ENCODE measurements at regions not wholly inside any gene's neighbourhood (a gene's known extent, or its start where the extent isn't known, plus 50 kb on each side); places are given as distances from the start of the nearest gene placed in this dataset.

GRCh38 chr3:118126751-118127150 is 907.9 kb downstream of the IGSF11 start:
- TF ChIP-seq CTCF (conservative IDR thresholded peaks at IDR 0.05; ENCODE audit: low read depth in 2 of 2) = no peak
- TF ChIP-seq POLR2AphosphoS5 (IDR thresholded peaks at IDR 0.05; ENCODE audit: low read depth) = no peak
- no peak for TF ChIP-seq EZH2 (IDR thresholded peaks at IDR 0.05; ENCODE audit: low read depth, unreplicated experiment)
- TF ChIP-seq, protein P1, sequence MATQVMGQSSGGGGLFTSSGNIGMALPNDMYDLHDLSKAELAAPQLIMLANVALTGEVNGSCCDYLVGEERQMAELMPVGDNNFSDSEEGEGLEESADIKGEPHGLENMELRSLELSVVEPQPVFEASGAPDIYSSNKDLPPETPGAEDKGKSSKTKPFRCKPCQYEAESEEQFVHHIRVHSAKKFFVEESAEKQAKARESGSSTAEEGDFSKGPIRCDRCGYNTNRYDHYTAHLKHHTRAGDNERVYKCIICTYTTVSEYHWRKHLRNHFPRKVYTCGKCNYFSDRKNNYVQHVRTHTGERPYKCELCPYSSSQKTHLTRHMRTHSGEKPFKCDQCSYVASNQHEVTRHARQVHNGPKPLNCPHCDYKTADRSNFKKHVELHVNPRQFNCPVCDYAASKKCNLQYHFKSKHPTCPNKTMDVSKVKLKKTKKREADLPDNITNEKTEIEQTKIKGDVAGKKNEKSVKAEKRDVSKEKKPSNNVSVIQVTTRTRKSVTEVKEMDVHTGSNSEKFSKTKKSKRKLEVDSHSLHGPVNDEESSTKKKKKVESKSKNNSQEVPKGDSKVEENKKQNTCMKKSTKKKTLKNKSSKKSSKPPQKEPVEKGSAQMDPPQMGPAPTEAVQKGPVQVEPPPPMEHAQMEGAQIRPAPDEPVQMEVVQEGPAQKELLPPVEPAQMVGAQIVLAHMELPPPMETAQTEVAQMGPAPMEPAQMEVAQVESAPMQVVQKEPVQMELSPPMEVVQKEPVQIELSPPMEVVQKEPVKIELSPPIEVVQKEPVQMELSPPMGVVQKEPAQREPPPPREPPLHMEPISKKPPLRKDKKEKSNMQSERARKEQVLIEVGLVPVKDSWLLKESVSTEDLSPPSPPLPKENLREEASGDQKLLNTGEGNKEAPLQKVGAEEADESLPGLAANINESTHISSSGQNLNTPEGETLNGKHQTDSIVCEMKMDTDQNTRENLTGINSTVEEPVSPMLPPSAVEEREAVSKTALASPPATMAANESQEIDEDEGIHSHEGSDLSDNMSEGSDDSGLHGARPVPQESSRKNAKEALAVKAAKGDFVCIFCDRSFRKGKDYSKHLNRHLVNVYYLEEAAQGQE (IDR thresholded peaks at IDR 0.05; ENCODE audit: unreplicated experiment) = no peak
- TF ChIP-seq ZNF331 (CRISPR knock-in tag; IDR thresholded peaks at IDR 0.05; ENCODE audit: low read depth) = no peak
- TF ChIP-seq EZH2phosphoT487 (IDR thresholded peaks at IDR 0.05; ENCODE audit: unreplicated experiment) = no peak
- no peak for TF ChIP-seq NANOG (IDR thresholded peaks at IDR 0.05; ENCODE audit: borderline replicate concordance)
- TF ChIP-seq JUNB (IDR thresholded peaks at IDR 0.05; ENCODE audit: unreplicated experiment) = no peak
- no peak for TF ChIP-seq CREB1 (CRISPR knock-in tag; IDR thresholded peaks at IDR 0.05; ENCODE audit: low read depth)
- no peak for TF ChIP-seq ZNF114 (CRISPR knock-in tag; IDR thresholded peaks at IDR 0.05)
- TF ChIP-seq, protein P2, sequence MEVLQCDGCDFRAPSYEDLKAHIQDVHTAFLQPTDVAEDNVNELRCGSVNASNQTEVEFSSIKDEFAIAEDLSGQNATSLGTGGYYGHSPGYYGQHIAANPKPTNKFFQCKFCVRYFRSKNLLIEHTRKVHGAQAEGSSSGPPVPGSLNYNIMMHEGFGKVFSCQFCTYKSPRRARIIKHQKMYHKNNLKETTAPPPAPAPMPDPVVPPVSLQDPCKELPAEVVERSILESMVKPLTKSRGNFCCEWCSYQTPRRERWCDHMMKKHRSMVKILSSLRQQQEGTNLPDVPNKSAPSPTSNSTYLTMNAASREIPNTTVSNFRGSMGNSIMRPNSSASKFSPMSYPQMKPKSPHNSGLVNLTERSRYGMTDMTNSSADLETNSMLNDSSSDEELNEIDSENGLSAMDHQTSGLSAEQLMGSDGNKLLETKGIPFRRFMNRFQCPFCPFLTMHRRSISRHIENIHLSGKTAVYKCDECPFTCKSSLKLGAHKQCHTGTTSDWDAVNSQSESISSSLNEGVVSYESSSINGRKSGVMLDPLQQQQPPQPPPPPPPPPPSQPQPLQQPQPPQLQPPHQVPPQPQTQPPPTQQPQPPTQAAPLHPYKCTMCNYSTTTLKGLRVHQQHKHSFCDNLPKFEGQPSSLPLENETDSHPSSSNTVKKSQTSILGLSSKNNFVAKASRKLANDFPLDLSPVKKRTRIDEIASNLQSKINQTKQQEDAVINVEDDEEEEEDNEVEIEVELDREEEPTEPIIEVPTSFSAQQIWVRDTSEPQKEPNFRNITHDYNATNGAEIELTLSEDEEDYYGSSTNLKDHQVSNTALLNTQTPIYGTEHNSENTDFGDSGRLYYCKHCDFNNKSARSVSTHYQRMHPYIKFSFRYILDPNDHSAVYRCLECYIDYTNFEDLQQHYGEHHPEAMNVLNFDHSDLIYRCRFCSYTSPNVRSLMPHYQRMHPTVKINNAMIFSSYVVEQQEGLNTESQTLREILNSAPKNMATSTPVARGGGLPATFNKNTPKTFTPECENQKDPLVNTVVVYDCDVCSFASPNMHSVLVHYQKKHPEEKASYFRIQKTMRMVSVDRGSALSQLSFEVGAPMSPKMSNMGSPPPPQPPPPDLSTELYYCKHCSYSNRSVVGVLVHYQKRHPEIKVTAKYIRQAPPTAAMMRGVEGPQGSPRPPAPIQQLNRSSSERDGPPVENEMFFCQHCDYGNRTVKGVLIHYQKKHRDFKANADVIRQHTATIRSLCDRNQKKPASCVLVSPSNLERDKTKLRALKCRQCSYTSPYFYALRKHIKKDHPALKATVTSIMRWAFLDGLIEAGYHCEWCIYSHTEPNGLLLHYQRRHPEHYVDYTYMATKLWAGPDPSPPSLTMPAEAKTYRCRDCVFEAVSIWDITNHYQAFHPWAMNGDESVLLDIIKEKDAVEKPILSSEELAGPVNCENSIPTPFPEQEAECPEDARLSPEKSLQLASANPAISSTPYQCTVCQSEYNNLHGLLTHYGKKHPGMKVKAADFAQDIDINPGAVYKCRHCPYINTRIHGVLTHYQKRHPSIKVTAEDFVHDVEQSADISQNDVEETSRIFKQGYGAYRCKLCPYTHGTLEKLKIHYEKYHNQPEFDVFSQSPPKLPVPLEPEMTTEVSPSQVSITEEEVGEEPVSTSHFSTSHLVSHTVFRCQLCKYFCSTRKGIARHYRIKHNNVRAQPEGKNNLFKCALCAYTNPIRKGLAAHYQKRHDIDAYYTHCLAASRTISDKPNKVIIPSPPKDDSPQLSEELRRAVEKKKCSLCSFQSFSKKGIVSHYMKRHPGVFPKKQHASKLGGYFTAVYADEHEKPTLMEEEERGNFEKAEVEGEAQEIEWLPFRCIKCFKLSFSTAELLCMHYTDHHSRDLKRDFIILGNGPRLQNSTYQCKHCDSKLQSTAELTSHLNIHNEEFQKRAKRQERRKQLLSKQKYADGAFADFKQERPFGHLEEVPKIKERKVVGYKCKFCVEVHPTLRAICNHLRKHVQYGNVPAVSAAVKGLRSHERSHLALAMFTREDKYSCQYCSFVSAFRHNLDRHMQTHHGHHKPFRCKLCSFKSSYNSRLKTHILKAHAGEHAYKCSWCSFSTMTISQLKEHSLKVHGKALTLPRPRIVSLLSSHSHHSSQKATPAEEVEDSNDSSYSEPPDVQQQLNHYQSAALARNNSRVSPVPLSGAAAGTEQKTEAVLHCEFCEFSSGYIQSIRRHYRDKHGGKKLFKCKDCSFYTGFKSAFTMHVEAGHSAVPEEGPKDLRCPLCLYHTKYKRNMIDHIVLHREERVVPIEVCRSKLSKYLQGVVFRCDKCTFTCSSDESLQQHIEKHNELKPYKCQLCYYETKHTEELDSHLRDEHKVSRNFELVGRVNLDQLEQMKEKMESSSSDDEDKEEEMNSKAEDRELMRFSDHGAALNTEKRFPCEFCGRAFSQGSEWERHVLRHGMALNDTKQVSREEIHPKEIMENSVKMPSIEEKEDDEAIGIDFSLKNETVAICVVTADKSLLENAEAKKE (CRISPR knock-in tag; IDR thresholded peaks at IDR 0.05) = no peak
- TF ChIP-seq STAT1 (IDR thresholded peaks at IDR 0.05; ENCODE audit: unreplicated experiment) = no peak
- TF ChIP-seq ETS1 (IDR thresholded peaks at IDR 0.05) = no peak

All from GM23338 (cell line).